CD4-positive, alpha-beta T cell (primary cell): ENCODE measurements at regions not wholly inside any gene's neighbourhood (a gene's known extent, or its start where the extent isn't known, plus 50 kb on each side); places are given as distances from the start of the nearest gene placed in this dataset.

ENCODE experiments used
- ATAC-seq: fragments of 200-7000 bp; cut with Tn5 transposase; one replicate; pipeline ENCODE4 v1.10.0; 2022; ENCODE audit warnings: mild to moderate bottlenecking; ENCODE audit not compliant: poor library complexity
- CTCF ChIA-PET: fragments of 350-600 bp; sonication (Branson Sonifier 250); formaldehyde crosslinking; loops from one replicate; lab custom pipeline; 2021; ENCODE audit warnings: antibody characterized with exemption, inconsistent platforms; lab: Charles Lee
- POLR2A ChIA-PET: fragments of 350-600 bp; sonication (Branson Sonifier 250); formaldehyde crosslinking; loops from one replicate; lab custom pipeline; 2021; ENCODE audit warnings: antibody characterized with exemption, inconsistent platforms; lab: Charles Lee
- DNase-seq, 14 experiments: peaks; one replicate each; pipeline ENCODE4 v3.0.0-alpha.2; 2013 to 2020; ENCODE audit warnings: mixed read lengths in 2 of 14
- H3K27ac ChIP-seq, 2 donors: one replicate each; pipeline versions ENCODE4 v1.5.1 to v1.7.0; 2013; ENCODE audit warnings: low read length in 2 of 2, low read depth in 1 of 2, mild to moderate bottlenecking in 1 of 2
- H3K27me3 ChIP-seq, 2 experiments: 1 replicate in 1 of 2; 2 replicates in 1 of 2; pipeline versions ENCODE4 v1.6.1 to v1.7.0; 2013; ENCODE audit warnings: low read length in 2 of 2, control low read depth in 1 of 2, mild to moderate bottlenecking in 1 of 2, moderate library complexity in 1 of 2; ENCODE audit not compliant: insufficient read depth in 2 of 2, control insufficient read depth in 1 of 2
- H3K36me3 ChIP-seq: one replicate; pipeline ENCODE4 v1.6.1; 2013; ENCODE audit warnings: low read length, control low read depth; ENCODE audit not compliant: insufficient read depth
- H3K4me1 ChIP-seq: one replicate; pipeline ENCODE4 v1.6.1; 2013; ENCODE audit warnings: low read length, control low read depth; ENCODE audit not compliant: insufficient read depth
- H3K4me3 ChIP-seq: one replicate; pipeline ENCODE4 v1.5.1; 2013; ENCODE audit warnings: mild to moderate bottlenecking, low read length, moderate library complexity
- H3K9me3 ChIP-seq, 2 experiments: 1 replicate in 1 of 2; 2 replicates in 1 of 2; pipeline versions ENCODE4 v1.6.1 to v1.7.0; 2013; ENCODE audit warnings: low read length in 2 of 2, mild to moderate bottlenecking in 2 of 2, control low read depth in 1 of 2, moderate library complexity in 1 of 2; ENCODE audit not compliant: control insufficient read depth in 1 of 2, insufficient read depth in 1 of 2
- H3K27ac Mint-ChIP-seq: one replicate; pipeline ENCODE4 v1.8.0; 2020; ENCODE audit warnings: mixed read lengths
- H3K27me3 Mint-ChIP-seq: one replicate; pipeline ENCODE4 v1.8.0; 2021; ENCODE audit warnings: mixed read lengths
- H3K36me3 Mint-ChIP-seq: one replicate; pipeline ENCODE4 v1.8.0; 2021; ENCODE audit warnings: low read depth, mixed read lengths
- H3K4me1 Mint-ChIP-seq: one replicate; pipeline ENCODE4 v1.8.0; 2021; ENCODE audit warnings: low read depth, mixed read lengths
- H3K4me3 Mint-ChIP-seq: one replicate; pipeline ENCODE4 v1.8.0; 2020; ENCODE audit warnings: mild to moderate bottlenecking, mixed read lengths
- H3K9me3 Mint-ChIP-seq: one replicate; pipeline ENCODE4 v1.8.0; 2020; ENCODE audit warnings: mixed read lengths
- intact Hi-C, 2 experiments: fragments of 100-400 bp; cut with DNase I in 1 of 2; cut with micrococcal nuclease in 1 of 2; formaldehyde crosslinking; loops; one replicate each; pipeline versions ENCODE4 v1.15.1 to v1.9.0; 2023 to 2025; cut with DNase I, micrococcal nuclease
- TF ChIP-seq, protein P1 (sequence below): fragments of 200-600 bp; IDR thresholded peaks from one replicate; pipeline ENCODE4 v1.8.0; 2022; ENCODE audit warnings: antibody characterized with exemption, mild to moderate bottlenecking

DNA sequence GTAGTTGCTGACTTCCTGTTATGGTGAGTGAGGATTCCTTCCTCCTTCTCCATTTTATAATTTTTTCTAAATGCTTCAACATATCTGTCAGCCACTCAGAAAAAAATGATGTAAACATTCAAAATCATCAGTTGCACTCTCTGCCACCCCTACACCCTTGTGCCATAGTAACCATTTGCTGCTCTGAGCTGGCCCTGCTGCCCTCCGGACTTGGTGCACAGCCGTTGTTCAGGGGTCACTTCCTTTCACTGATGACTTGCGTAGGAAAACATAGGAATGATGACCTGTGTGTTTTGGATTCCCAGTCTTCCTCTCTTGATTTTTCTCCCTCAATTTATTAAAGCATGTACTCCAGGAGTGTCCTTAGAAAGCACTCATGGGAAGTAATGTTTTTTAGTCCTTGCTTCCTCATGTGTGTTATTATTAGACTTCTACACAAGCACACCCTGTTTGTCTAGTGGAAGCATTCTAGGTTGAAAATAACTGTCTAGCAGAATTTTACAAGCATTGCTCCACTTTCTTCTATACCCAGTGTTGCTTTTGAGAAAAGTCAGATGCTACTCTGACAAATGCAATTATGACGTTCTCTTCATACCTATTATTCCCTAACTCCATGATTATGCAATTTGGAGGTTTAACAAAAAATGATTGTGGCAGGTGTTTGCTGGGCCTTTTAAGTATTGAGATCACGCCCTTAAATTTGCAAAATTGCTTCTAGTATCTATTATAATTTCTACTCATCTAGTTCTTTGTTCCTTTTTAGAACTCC, 62.6 kb upstream of the MTPN start:
- Mint-ChIP-seq H3K4me3 (no peak overlapping the region), H3K27ac (no peak overlapping the region), H3K36me3 (no peaks in the 10 kb centered on the region), H3K9me3 (no peaks in the 10 kb centered on the region), H3K27me3 (no peaks in the 10 kb centered on the region), H3K4me1 (no peaks in the 10 kb centered on the region)
- DNase-seq (no peak), ATAC-seq (no peak)
- ChIA-PET CTCF (no interaction called here), POLR2A (no interaction called here)
- H3K36me3 ChIP-seq = no peaks in the 10 kb centered on the region
- intact Hi-C loops = no loop called here
- no peak overlapping the region for H3K27ac ChIP-seq
- H3K27me3 ChIP-seq = no peaks in the 10 kb centered on the region
- H3K4me3 ChIP-seq = no peak overlapping the region
- H3K4me1 ChIP-seq = no peaks in the 10 kb centered on the region
- TF ChIP-seq, protein P1, sequence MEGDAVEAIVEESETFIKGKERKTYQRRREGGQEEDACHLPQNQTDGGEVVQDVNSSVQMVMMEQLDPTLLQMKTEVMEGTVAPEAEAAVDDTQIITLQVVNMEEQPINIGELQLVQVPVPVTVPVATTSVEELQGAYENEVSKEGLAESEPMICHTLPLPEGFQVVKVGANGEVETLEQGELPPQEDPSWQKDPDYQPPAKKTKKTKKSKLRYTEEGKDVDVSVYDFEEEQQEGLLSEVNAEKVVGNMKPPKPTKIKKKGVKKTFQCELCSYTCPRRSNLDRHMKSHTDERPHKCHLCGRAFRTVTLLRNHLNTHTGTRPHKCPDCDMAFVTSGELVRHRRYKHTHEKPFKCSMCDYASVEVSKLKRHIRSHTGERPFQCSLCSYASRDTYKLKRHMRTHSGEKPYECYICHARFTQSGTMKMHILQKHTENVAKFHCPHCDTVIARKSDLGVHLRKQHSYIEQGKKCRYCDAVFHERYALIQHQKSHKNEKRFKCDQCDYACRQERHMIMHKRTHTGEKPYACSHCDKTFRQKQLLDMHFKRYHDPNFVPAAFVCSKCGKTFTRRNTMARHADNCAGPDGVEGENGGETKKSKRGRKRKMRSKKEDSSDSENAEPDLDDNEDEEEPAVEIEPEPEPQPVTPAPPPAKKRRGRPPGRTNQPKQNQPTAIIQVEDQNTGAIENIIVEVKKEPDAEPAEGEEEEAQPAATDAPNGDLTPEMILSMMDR = no peak
- H3K9me3 ChIP-seq = no peaks in the 10 kb centered on the region

DNA sequence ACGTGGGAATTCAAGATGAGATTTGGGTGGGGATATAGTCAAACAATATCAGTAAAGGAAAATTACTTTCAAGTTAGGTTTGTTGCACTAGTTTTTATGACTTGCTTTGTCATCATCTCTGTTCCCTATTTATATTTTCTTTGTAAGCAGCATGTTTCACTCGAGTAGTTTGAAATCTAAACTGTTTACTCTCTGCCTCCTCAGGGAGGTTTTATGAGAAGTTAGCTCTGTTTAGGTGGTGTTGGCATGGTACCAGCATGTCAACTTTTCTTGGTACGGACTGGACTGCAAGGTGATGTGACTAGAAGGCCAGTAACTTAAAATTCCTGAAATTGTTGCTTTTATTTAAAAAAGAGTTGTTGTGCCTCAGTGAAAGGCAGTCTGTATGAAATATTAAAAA, 59.2 kb upstream of the MTPN start:
- no peak for DNase-seq
- no peaks in the 10 kb centered on the region for H3K36me3 ChIP-seq
- no peak overlapping the region for H3K4me3 ChIP-seq
- CTCF ChIA-PET = no interaction called here
- no peaks in the 10 kb centered on the region for H3K4me1 ChIP-seq
- TF ChIP-seq, protein P1 = no peak
- H3K4me3 Mint-ChIP-seq = no peak overlapping the region
- no peaks in the 10 kb centered on the region for H3K27me3 Mint-ChIP-seq
- H3K27ac ChIP-seq = no peak overlapping the region
- H3K9me3 Mint-ChIP-seq = no peaks in the 10 kb centered on the region
- intact Hi-C loops = no loop called here
- no peaks in the 10 kb centered on the region for H3K9me3 ChIP-seq
- H3K27ac Mint-ChIP-seq = no peak overlapping the region
- POLR2A ChIA-PET = no interaction called here
- H3K27me3 ChIP-seq = no peaks in the 10 kb centered on the region
- no peak for ATAC-seq
- no peaks in the 10 kb centered on the region for H3K36me3 Mint-ChIP-seq
- no peaks in the 10 kb centered on the region for H3K4me1 Mint-ChIP-seq

DNA sequence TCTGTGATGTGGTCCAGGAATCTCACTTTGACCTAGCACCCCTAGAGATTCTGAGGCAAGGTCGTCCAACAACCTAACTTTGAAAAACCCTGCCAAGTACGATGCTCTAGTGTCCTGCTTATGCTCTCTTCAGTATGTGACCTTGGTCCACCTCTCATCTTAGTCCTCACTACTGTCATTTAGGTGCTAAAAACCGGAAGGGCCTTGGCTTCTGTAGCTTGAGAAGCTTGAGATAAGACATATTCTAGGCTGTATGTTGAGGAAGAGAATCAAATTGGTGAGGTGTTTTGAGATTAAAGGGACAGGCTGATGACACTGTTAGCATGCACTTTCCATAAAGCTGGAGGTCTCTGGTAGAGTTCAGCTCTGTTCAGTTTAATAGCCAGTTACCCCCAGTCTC, 57.0 kb upstream of the MTPN start:
- no peaks in the 10 kb centered on the region for H3K9me3 Mint-ChIP-seq
- intact Hi-C loops = no loop called here
- POLR2A ChIA-PET = no interaction called here

More for the DNA sequence above, 57.0 kb upstream of the MTPN start:
- Mint-ChIP-seq H3K36me3 (no peaks in the 10 kb centered on the region), H3K27me3 (no peaks in the 10 kb centered on the region), H3K27ac (no peak overlapping the region), H3K4me1 (no peaks in the 10 kb centered on the region), H3K4me3 (no peak overlapping the region)
- Histone ChIP-seq H3K4me1 (no peaks in the 10 kb centered on the region), H3K27me3 (no peaks in the 10 kb centered on the region), H3K27ac (no peak overlapping the region), H3K4me3 (no peak overlapping the region), H3K36me3 (no peaks in the 10 kb centered on the region), H3K9me3 (no peaks in the 10 kb centered on the region)
- DNase-seq (no peak), ATAC-seq (no peak)
- TF ChIP-seq, protein P1 = no peak
- CTCF ChIA-PET = no interaction called here
